IPS-NIHi7 (cell line): ENCODE measurements at regions not wholly inside any gene's neighbourhood (a gene's known extent, or its start where the extent isn't known, plus 50 kb on each side); places are given as distances from the start of the nearest gene placed in this dataset.

ENCODE experiments used
- DNase-seq: peaks from one replicate; pipeline ENCODE4 v3.0.0; 2012; ENCODE audit warnings: mixed read lengths; ENCODE audit errors: extremely low spot score

- no peak for DNase-seq
These were observed 148.2 kb upstream of the NCK2 start for GRCh38 chr2:105596411-105596921.

GRCh38 chr2:105595536-105595935, 149.2 kb upstream of the NCK2 start:
- DNase-seq, result peak; percentile 44

GRCh38 chr2:105593221-105593967, 151.3 kb upstream of the NCK2 start:
- DNase-seq, result peak; percentile 59

- no peak for DNase-seq
These were observed 152.4 kb upstream of the NCK2 start for GRCh38 chr2:105592288-105592687.

- DNase-seq, result no peak
These were observed 153.7 kb upstream of the NCK2 start for GRCh38 chr2:105590780-105591660.

GRCh38 chr2:105588581-105588980, 156.1 kb upstream of the NCK2 start:
- DNase-seq, result no peak

- no peak for DNase-seq
These were observed 157.1 kb upstream of the NCK2 start for GRCh38 chr2:105587637-105588036.

GRCh38 chr2:105584435-105585010, 160.2 kb upstream of the NCK2 start:
- no peak for DNase-seq

GRCh38 chr2:105582952-105583660, 161.6 kb upstream of the NCK2 start:
- no peak for DNase-seq

GRCh38 chr2:105581555-105581944, 163.2 kb upstream of the NCK2 start:
- no peak for DNase-seq

GRCh38 chr2:105580870-105581554, 163.7 kb upstream of the NCK2 start:
- DNase-seq, result no peak

- no peak for DNase-seq
These were observed 164.5 kb upstream of the NCK2 start for GRCh38 chr2:105580216-105580615.

- DNase-seq, result no peak
These were observed 166.5 kb upstream of the NCK2 start for GRCh38 chr2:105578166-105578565.

- no peak for DNase-seq
These were observed 166.9 kb upstream of the NCK2 start for GRCh38 chr2:105577762-105578161.

GRCh38 chr2:105576440-105577241, 168.1 kb upstream of the NCK2 start:
- peak; percentile 56 for DNase-seq

- no peak for DNase-seq
These were observed 168.7 kb upstream of the NCK2 start for GRCh38 chr2:105576050-105576439.

- no peak for DNase-seq
These were observed 169.2 kb upstream of the NCK2 start for GRCh38 chr2:105575499-105576025.

GRCh38 chr2:105574796-105575344, 169.8 kb upstream of the NCK2 start:
- DNase-seq, result no peak

- no peak for DNase-seq
These were observed 170.6 kb upstream of the NCK2 start for GRCh38 chr2:105573910-105574655.
